Endothelial cell of umbilical vein (primary cell): ENCODE measurements at regions not wholly inside any gene's neighbourhood (a gene's known extent, or its start where the extent isn't known, plus 50 kb on each side); places are given as distances from the start of the nearest gene placed in this dataset.

Experiments
- BruUV-seq: library from RNA; stranded (reverse); fragments of 400-500 nt; replicated peaks from 2 replicates; lab custom pipeline; 2021; lab: Mats Ljungman, UMichigan
- CTCF ChIA-PET: fragments of 300-600, 350-600 bp; sonication (Branson Sonifier 250); formaldehyde crosslinking; loops from one replicate; lab custom pipeline; 2021; ENCODE audit warnings: antibody characterized with exemption, inconsistent platforms; lab: Charles Lee
- POLR2A ChIA-PET: fragments of 300-600, 350-600 bp; sonication (Branson Sonifier 250); formaldehyde crosslinking; loops from one replicate; lab custom pipeline; 2021; ENCODE audit warnings: antibody characterized with exemption, inconsistent platforms; lab: Charles Lee
- DNase-seq: peaks from one replicate; pipeline ENCODE4 v3.0.0-alpha.2; 2011; ENCODE audit warnings: low read depth, low spot score
- FAIRE-seq: peaks from 2 replicates; lab custom pipeline; 2011; peaks lifted over from hg19 to GRCh38; lab: Jason Lieb, UNC
- H2AFZ ChIP-seq: 2 replicates; pipeline ENCODE4 v1.6.0; 2012; ENCODE audit warnings: low read depth, low read length, control low read depth, inconsistent platforms
- H3K27ac ChIP-seq: 2 replicates; pipeline ENCODE4 v1.5.1; 2011; ENCODE audit warnings: low read depth, mild to moderate bottlenecking, control low read depth, low read length, moderate library complexity; ENCODE audit not compliant: insufficient read depth
- H3K27me3 ChIP-seq, 2 experiments: 2 replicates each; pipeline versions ENCODE4 v1.6.0 to v1.6.1; 2011; ENCODE audit warnings: low read length in 2 of 2, mixed read lengths in 1 of 2; ENCODE audit not compliant: control insufficient read depth in 2 of 2, insufficient read depth in 2 of 2
- H3K36me3 ChIP-seq, 2 experiments: 2 replicates in 1 of 2; 3 replicates in 1 of 2; pipeline ENCODE4 v1.5.1; 2011; ENCODE audit warnings: low read length in 2 of 2, mild to moderate bottlenecking in 1 of 2, moderate library complexity in 1 of 2; ENCODE audit not compliant: control insufficient read depth in 2 of 2, insufficient read depth in 2 of 2; ENCODE audit errors: extremely low read depth in 1 of 2
- H3K4me1 ChIP-seq: 3 replicates; pipeline ENCODE4 v1.5.1; 2011; ENCODE audit warnings: mild to moderate bottlenecking, low read length; ENCODE audit not compliant: control insufficient read depth, insufficient read depth; ENCODE audit errors: extremely low read depth
- H3K4me2 ChIP-seq: 2 replicates; pipeline ENCODE4 v1.6.1; 2011; ENCODE audit warnings: low read length, control low read depth, mixed read lengths; ENCODE audit not compliant: insufficient read depth
- H3K4me3 ChIP-seq, 3 experiments: fragments of 200-600 bp in 1 of 3; sonication (generic), shearing (Covaris generic) in 1 of 3; replicated peaks in 1 of 3; 2 replicates each; pipeline ENCODE4 v1.5.1; 2011 to 2016; ENCODE audit warnings: control low read depth in 3 of 3, low read length in 3 of 3, mild to moderate bottlenecking in 2 of 3, inconsistent platforms in 1 of 3, low read depth in 1 of 3, moderate library complexity in 1 of 3; ENCODE audit not compliant: insufficient read depth in 1 of 3
- H3K79me2 ChIP-seq: 2 replicates; pipeline ENCODE4 v1.6.0; 2012; ENCODE audit warnings: low read length, inconsistent platforms; ENCODE audit not compliant: control insufficient read depth, insufficient read depth
- H3K9ac ChIP-seq: replicated peaks from 2 replicates; pipeline ENCODE3; 2011; ENCODE audit warnings: low read length, control low read depth; ENCODE audit not compliant: insufficient read depth; ENCODE audit errors: extremely low read depth
- H3K9me1 ChIP-seq: replicated peaks from 3 replicates; pipeline ENCODE4 v1.6.0; 2011; ENCODE audit warnings: mild to moderate bottlenecking, low read length; ENCODE audit not compliant: control insufficient read depth, insufficient read depth; ENCODE audit errors: extremely low read depth
- H3K9me3 ChIP-seq: replicated peaks from 2 replicates; pipeline ENCODE4 v1.5.1; 2012; ENCODE audit warnings: low read length, inconsistent platforms; ENCODE audit not compliant: control insufficient read depth, insufficient read depth
- H4K20me1 ChIP-seq: replicated peaks from 2 replicates; pipeline ENCODE3; 2011; ENCODE audit warnings: mild to moderate bottlenecking, low read length; ENCODE audit not compliant: control insufficient read depth, insufficient read depth; ENCODE audit errors: extremely low read depth
- CTCF ChIP-seq, 2 donors: IDR thresholded peaks; 1 replicate in 1 of 2; 2 replicates in 1 of 2; pipeline ENCODE4 v1.5.1; 2011; ENCODE audit warnings: low read length in 2 of 2, mild to moderate bottlenecking in 2 of 2, moderate library complexity in 2 of 2, control low read depth in 1 of 2, inconsistent platforms in 1 of 2, low read depth in 1 of 2; ENCODE audit not compliant: insufficient read depth in 1 of 2; ENCODE audit errors: extremely low read depth in 1 of 2
- EZH2 ChIP-seq: IDR thresholded peaks from 2 replicates; pipeline ENCODE4 v1.6.1; 2012; ENCODE audit warnings: borderline replicate concordance, low read depth, mild to moderate bottlenecking, moderate library complexity, low read length, inconsistent platforms; ENCODE audit not compliant: severe bottlenecking
- FOS ChIP-seq: IDR thresholded peaks from 2 replicates; pipeline ENCODE4 v1.6.1; 2011; ENCODE audit warnings: mild to moderate bottlenecking, low read length, moderate library complexity, borderline replicate concordance; ENCODE audit not compliant: insufficient read depth
- GATA2 ChIP-seq: IDR thresholded peaks from 2 replicates; pipeline ENCODE4 v1.7.0; 2011; ENCODE audit warnings: low read depth, mild to moderate bottlenecking, moderate library complexity, mixed read lengths, low read length; ENCODE audit not compliant: insufficient read length, insufficient read depth
- JUN ChIP-seq: IDR thresholded peaks from 2 replicates; pipeline ENCODE4 v1.6.1; 2011; ENCODE audit warnings: borderline replicate concordance, low read depth; ENCODE audit not compliant: insufficient read length, insufficient read depth
- MAX ChIP-seq: IDR thresholded peaks from 2 replicates; pipeline ENCODE4 v1.6.1; 2011; ENCODE audit not compliant: insufficient read depth, insufficient read length
- MYC ChIP-seq: IDR thresholded peaks from one replicate; pipeline ENCODE4 v1.6.1; 2011; ENCODE audit warnings: mild to moderate bottlenecking, low read depth, low read length
- POLR2A ChIP-seq: IDR thresholded peaks from 2 replicates; pipeline ENCODE4 v1.6.1; 2012; ENCODE audit warnings: low read depth, mild to moderate bottlenecking, control low read depth, low read length
- POLR2AphosphoS5 ChIP-seq: IDR thresholded peaks from 2 replicates; pipeline ENCODE4 v1.6.1; 2012; ENCODE audit warnings: low read depth, mild to moderate bottlenecking, control low read depth, low read length, moderate library complexity; ENCODE audit not compliant: insufficient read depth
- dilution Hi-C: fragments of 300-500 bp; cut with MboI; formaldehyde crosslinking; loops from one replicate; pipeline ENCODE4 v1.15.0; 2019; ENCODE audit warnings: low sequenced_read_pairs; ENCODE audit not compliant: extremely low pct_ligation_motif_present
- intact Hi-C: fragments of 100-400 bp; cut with micrococcal nuclease; formaldehyde crosslinking; loops from one replicate; pipeline ENCODE4 v1.10.0; 2022

GRCh38 chr7:37510043-37510634 is 61.5 kb upstream of the ELMO1 start:
- Histone ChIP-seq H3K9me1 (no peaks in the 10 kb centered on the region), H4K20me1 (no peaks in the 10 kb centered on the region), H3K4me1 (peaks cover 3% of the 10 kb centered on the region), H3K9me3 (no peaks in the 10 kb centered on the region), H3K79me2 (no peaks in the 10 kb centered on the region), H3K4me3 (no peak overlapping the region), H3K9ac (no peak overlapping the region), H3K4me2 (no peak overlapping the region), H3K36me3 (no peaks in the 10 kb centered on the region), H3K27me3 (peaks cover 11 to 14% of the 10 kb centered on the region in 2 experiments), H2AFZ (no peak overlapping the region), H3K27ac (no peak overlapping the region)
- TF ChIP-seq CTCF (IDR thresholded peaks at IDR 0.05; ENCODE audit: extremely low read depth in 1 of 2, insufficient read depth in 1 of 2, low read depth in 1 of 2, low read length in 2 of 2) (peak; percentile 72 to 76), POLR2AphosphoS5 (no peak)
- no TSS peak for BruUV-seq
- FAIRE-seq (peak; percentile 82), DNase-seq (peak; percentile 46)
- CTCF ChIA-PET = interaction anchor here (0.6 to 7.0 kb wide), 20 partner anchors 10 to 1020 kb away, joined by 3 to 80 read pairs (median 4); no protein-coding TSS in a partner anchor
- POLR2A ChIA-PET = no interaction called here
- dilution Hi-C loops (no loop called here), intact Hi-C loops (loop anchor here (1.0 kb wide), 3 partner anchors 226 to 302 kb away; no protein-coding TSS in a partner anchor)

- TF ChIP-seq EZH2 (no peak), MAX (no peak), FOS (no peak), JUN (no peak), GATA2 (no peak), POLR2A (no peak), MYC (no peak)
Measured at GRCh38 chr7:37511915-37512314, 63.3 kb upstream of the ELMO1 start.

More at GRCh38 chr7:37511915-37512314, 63.3 kb upstream of the ELMO1 start:
- no peak overlapping the region for H2AFZ ChIP-seq
- no peaks in the 10 kb centered on the region for H3K9me3 ChIP-seq
- DNase-seq (no peak), FAIRE-seq (no peak)
- H3K27ac ChIP-seq = no peak overlapping the region
- no peaks in the 10 kb centered on the region for H3K4me1 ChIP-seq
- H3K36me3 ChIP-seq = no peaks in the 10 kb centered on the region
- peaks cover 11 to 22% of the 10 kb centered on the region in 2 experiments for H3K27me3 ChIP-seq
- no peak overlapping the region for H3K9ac ChIP-seq
- H4K20me1 ChIP-seq = no peaks in the 10 kb centered on the region
- H3K4me3 ChIP-seq = no peak overlapping the region
- CTCF ChIA-PET = interaction anchor here (1.0 to 1.7 kb wide), 5 partner anchors 228 to 330 kb away, joined by 5 to 11 read pairs (median 8); no protein-coding TSS in a partner anchor
- POLR2A ChIA-PET = no interaction called here
- intact Hi-C loops (no loop called here), dilution Hi-C loops (no loop called here)
- no peaks in the 10 kb centered on the region for H3K9me1 ChIP-seq
- no TSS peak for BruUV-seq
- H3K79me2 ChIP-seq = no peaks in the 10 kb centered on the region
- no peak overlapping the region for H3K4me2 ChIP-seq
